Cardiac fibroblast (primary cell): ENCODE measurements at regions not wholly inside any gene's neighbourhood (a gene's known extent, or its start where the extent isn't known, plus 50 kb on each side); places are given as distances from the start of the nearest gene placed in this dataset.

ENCODE experiments used
- DNase-seq, 2 donors: peaks; one replicate each; pipeline versions ENCODE4 v3.0.0 to v3.0.0-alpha.2; 2010; ENCODE audit warnings: low read depth in 2 of 2
- H3K4me3 ChIP-seq, 2 donors: replicated peaks in 1 of 2; 1 replicate in 1 of 2; 2 replicates in 1 of 2; pipeline ENCODE4 v1.5.1; 2011; ENCODE audit warnings: low read depth in 2 of 2, low read length in 2 of 2, mild to moderate bottlenecking in 2 of 2, moderate library complexity in 1 of 2
- CTCF ChIP-seq: IDR thresholded peaks from one replicate; pipeline ENCODE4 v1.5.1; 2011; ENCODE audit warnings: low read depth, mild to moderate bottlenecking, low read length, inconsistent platforms

DNA sequence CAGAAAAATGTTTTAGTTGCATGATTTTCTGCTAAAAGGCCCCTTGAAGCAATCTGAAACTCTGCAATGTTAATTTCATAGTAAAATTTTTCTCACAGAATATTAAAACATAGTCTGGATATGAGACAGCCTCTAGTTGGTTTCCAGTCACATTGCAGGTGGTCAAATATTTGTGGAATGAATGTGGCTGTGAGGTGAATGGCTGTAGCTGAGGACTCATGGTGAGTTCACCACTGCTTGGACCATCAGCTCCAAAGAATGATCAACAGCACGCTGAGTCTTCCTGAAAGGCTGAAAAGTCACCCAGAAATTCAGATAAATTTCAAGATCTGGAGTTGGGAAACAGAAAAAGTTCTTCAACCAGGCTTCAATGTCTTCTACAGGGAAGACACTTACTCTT is 79.8 kb downstream of the MAT2B start:
- H3K4me3 ChIP-seq: no peak overlapping the region
- no peak for TF ChIP-seq CTCF
- DNase-seq: peak in 1 of 2 donors; percentile 73

DNA sequence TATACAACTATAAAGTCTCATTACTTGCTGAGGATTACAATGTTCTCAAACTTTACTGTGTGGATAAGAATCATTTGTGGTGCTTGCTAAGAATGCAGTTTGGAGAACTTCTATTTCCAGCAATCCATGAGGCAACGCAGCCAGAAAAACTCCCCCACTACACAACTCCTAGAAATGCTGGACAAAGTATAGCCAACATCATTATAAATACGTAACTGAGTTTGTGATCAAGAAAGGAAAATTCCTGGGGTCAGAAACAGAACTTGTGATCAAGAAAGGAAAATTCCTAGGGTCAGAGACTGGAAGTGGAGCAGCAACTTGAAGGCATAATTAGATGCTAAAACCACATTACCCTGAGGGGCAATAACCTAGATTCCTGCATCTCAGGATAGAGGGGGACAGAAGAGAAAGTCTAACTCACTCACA is 81.1 kb downstream of the MAT2B start:
- H3K4me3 ChIP-seq: no peak overlapping the region
- no peak for DNase-seq
- no peak for TF ChIP-seq CTCF

DNA sequence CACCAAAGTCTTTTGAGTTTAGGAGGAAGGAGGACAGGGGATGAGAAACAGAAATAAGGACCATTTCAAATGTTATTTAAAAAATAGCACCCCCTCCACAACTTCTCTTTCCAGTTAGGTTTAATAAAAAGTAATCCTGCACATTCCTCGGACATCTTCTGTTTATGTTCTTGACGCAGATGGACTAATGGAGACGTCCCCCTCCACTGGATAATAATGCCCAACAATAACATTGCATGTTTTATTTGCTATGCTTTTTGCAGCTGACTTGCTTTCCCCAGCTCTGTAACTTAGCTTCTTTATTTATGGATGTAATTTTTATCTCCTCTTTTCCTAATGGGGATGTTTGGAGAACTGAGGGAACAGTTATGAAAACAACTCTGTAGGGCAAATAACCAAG is 89.5 kb downstream of the MAT2B start:
- no peak for DNase-seq
- no peak overlapping the region for H3K4me3 ChIP-seq
- TF ChIP-seq CTCF: no peak

DNA sequence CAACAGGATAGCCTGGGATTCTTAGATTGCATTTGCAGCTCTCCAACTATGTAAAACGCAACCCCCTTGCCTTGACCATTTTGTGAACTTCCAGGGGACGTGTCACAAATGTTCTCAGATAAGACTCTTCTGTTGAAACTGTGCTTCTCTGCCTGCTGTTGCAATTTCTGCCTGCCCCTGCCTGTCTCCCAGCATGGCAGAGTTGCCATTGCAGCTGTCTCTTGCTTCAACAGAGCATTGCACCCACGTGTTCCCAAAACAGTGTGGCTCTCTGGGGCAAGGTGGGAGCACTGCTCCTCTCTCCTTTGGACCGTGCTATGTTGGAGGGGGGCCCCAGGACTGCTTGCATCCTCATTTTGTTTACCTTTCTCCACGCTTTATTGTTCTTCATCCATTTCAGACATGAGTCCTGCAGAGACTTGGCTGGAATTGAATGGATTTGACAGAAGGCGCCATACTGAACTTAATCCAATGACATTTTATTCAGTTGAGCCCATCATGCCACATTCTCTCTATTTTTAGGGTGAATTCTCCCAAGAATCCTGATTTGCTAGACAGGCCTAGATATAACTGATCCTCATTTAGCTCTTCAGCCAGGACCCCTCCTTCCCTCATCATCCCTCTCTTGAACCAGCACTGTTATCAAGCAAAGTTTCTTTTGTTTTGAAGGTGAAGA is 90.7 kb downstream of the MAT2B start:
- no peak for TF ChIP-seq CTCF
- no peak overlapping the region for H3K4me3 ChIP-seq
- no peak for DNase-seq

DNA sequence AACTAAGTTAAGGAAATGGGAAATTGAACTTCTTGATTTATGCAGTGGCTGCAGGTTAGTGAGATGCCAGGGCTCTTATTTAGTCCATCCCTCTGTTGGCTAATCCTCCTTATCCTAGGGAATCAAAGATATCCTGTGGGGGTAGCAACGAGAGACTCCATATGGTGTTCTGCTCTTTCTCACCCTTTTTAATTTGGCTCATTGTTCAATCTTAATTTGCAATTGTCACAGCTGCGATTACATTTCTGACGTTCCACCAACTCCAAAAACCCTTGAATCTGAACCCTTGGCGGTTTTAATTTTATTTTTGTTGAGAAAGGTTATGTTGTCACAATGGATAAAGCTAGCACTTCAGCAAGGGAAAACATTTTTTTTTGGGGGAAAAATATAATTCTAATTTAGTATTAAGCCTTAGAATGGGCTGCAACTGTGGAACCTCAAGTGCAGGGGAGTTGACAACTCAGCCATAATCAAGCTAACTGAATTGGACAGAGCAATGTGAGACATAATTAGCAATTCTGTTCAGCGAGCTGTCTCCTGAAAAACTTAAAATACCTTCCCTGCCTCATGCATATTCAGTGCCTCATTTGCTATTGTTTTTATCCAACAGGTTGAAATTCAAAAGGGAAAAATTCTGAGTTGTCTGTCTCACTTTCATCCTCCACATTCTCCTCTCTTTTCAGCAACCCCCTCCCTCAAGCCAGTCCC is 91.3 kb downstream of the MAT2B start:
- no peak for DNase-seq
- H3K4me3 ChIP-seq: no peak overlapping the region
- no peak for TF ChIP-seq CTCF

- H3K4me3 ChIP-seq: no peak overlapping the region
- no peak for TF ChIP-seq CTCF
- DNase-seq: no peak
These were observed 98.6 kb downstream of the MAT2B start for GRCh38 chr5:163604013-163604412.
